ENCODE measurements at regions not wholly inside any gene's neighbourhood (a gene's known extent, or its start where the extent isn't known, plus 50 kb on each side); places are given as distances from the start of the nearest gene placed in this dataset.
A peak's percentile ranks its signal among the peaks of the same experiment; 100 is the strongest.
"Not testable (repeated sequence)": the region's sequence is repeated elsewhere in the genome, so short reads cannot be mapped to it uniquely, and the experiment has no call there.

GRCh38 chr14:81971911-81972310, 438.3 kb upstream of the SEL1L start:
- no peak for DNase-seq

GRCh38 chr14:81972601-81973000, 438.9 kb upstream of the SEL1L start:
- no peak for DNase-seq

DNA sequence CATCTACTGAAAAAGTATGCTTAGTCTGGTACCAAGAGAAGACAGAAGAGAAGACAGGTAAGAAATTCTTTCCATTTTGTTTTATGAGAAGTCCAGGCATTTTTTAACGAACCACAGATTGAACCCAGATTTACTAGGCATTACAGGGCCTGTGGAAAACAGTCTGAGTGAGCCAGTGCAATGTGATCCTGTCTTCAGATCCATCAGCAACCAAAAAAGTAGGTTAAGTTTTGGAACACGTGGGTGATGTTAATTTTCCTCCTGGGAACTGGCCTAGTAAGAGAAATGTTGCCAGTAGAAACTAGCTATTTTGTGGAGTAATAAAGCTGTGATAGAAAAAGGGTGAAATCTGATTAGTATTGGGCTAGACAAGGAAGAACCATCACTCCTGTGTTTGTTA, 440.9 kb upstream of the SEL1L start:
- DNase-seq: no peak

- DNase-seq: no peak
Observed at GRCh38 chr14:81980601-81981306, 447.1 kb upstream of the SEL1L start.

DNA sequence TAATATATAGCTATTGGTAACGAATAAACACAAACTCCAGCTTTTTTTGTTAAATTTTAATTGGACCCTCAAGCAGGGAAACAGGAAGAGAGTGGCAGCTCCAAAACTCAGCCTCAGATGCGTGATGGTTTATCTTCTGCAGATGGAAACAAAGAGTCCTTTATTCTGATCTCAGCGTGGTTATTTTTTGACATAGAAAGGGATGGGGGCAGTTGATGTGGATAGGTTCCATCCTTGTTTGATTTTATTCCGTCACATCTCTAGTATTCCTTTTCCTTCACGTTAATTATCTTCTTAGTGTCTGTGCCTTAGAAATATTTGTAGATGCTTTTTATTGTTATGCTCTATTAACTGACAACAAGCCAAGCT, 447.6 kb upstream of the SEL1L start:
- DNase-seq: no peak

DNA sequence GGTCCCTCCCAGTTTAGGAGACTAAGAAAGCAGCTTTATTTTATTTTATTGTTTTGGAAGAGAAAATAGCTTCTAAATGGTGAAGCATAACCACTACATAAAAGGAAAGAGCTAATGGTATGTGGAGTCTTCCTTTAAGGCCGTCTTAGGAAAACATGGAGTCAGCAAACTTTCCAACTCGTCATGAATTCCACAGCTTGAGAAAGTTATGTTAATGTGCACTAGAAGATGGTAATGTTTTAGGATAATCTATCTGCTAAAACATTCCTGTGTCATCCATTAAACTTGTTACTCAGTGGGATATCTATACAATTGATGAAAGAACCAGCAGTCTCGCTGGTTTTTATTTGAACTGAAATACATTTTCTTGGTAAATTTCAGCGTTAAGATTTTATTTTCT, 448.4 kb upstream of the SEL1L start:
- no peak for DNase-seq

- DNase-seq: no peak
Observed at GRCh38 chr14:81986005-81986404, 452.4 kb upstream of the SEL1L start.

DNA sequence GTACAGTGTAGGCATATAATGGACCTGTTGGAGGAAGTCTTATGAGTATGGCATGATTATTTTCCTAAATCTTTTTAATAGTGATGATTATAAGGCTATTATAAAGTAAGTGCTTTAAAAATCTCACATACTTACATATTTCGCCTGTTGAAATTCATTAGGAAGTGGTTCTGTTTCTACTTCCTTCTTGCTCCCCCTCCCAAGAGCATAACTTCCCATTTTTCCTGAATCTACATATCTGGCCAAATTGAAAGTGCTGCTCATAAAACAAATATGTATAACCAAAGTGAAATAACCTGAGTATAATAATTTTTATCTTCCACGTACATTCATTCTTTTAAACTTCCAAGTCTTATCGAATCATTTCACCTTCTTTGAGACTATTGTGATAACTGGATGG, 455.6 kb upstream of the SEL1L start:
- no peak for DNase-seq

GRCh38 chr14:81990312-81990761, 456.7 kb upstream of the SEL1L start:
- peak; percentile 29 for DNase-seq

DNA sequence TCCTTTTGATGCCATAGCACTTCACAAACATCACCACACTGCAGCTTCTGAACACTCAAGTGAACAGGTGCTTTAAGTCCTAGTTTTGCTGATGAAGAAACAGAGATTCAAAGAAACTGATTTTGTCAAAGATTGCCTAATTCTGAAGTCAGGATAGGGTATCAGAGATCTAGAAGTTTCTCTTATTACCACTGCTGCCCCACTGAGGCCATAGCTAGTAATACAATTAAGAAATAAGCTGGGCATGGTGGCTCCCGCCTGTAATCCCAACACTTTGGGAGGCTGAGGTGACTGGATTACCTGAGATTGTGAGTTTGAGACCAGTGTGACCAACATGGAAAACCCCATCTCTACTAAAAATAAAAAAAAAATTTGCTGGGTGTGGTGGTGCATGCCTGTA, 458.3 kb upstream of the SEL1L start:
- DNase-seq: no peak

- DNase-seq: no peak
Observed at GRCh38 chr14:81993432-81993831, 459.8 kb upstream of the SEL1L start.

- no peak for DNase-seq
Observed at GRCh38 chr14:82003426-82003825, 469.8 kb upstream of the SEL1L start.

DNA sequence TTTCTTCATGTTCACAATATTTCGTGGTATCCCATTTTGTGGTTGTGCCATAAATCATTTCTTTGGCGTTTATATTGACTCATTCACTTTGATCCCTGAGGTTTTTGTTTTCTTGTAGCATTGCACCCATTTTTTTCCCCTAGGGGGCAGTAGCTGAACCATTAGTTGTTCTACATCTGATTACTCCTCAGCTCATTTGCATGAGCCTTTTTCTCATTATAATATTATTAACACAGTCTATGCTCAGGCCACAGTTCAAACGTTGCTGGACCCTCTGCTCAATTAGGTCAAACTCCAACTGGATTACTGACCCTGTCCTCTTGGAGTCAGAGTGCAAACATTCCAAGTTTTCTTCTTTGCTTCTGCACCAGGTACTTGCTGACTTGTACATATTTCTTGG, 475.4 kb upstream of the SEL1L start:
- DNase-seq: no peak

DNA sequence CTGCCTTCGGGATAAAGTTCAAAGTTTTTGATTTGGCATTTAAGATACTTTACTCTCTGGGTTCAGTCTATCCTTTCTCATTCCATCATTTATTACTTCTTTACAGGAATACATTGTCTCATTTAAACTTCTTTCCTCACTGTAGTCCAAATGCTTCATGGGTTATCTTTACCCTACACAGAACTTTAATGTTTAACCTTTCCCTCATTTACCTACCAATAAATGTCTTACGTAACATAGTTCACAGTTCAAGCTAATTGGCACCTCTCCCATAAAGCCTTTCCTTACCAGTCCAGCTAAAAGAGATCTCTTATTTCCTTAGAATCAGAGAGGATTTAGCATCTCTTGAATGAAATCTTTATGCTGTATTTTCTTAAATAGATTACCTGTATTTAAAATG, 476.3 kb upstream of the SEL1L start:
- no peak for DNase-seq

DNA sequence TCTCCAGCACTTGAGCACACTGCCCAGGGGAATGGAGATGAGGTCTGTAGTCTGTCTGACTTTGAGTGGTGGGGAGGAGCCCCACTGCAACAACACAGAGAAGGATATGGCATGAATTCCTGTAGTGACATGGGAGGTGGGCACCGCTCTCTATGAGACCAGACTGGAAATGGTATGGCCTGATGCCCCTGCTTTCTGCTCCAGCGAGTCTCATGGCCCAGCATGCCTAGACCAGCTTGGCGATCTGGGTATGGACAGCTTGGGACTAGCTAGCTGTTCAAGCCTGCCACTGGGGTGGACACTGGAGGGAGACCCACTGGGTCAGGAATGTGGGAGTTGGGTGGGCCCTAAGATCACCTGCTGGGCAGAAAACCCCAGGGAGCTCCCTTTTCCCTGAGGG, 477.8 kb upstream of the SEL1L start:
- no peak for DNase-seq

- no peak for DNase-seq
Observed at GRCh38 chr14:82029038-82029437, 495.4 kb upstream of the SEL1L start.

GRCh38 chr14:82035397-82035796, 501.7 kb upstream of the SEL1L start:
- DNase-seq: no peak

DNA sequence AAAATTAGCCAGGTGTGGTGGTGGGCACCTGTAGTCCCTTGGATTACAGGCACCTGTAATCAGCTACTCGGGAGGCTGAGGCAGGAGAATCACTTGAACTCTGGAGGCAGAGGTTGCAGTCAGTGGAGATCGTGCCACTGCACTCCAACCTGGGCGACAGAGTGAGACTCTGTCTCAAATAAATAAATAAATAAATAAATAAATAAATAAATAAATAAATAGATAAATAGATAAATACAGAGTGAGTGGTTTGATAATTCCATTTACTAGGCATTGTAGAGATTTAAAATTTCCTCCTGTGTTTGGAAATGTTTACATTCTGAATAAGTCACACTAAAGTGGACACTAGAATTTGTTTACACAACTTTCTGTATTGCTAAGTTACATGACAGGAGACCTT, 504.4 kb upstream of the SEL1L start:
- DNase-seq: not testable (repeated sequence)

DNA sequence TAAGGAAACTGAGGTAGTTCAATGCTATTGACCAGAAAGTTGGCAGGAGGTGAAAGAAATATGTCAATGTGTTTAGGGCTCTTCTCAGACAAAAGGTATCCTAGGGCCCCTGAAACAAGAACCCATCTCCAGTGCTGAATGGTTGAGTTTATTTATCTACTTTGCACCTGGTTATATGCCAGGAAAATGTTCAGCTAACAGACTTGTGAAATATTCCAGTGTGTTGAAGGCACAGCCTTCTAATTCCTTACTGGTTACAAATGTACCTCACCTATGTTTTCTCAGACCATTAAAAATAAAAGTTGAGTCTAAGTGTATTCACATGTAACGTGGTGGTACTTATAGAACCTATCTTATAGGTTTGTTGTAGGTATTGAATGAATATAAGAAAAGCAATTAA, 511.7 kb upstream of the SEL1L start:
- DNase-seq: no peak

DNA sequence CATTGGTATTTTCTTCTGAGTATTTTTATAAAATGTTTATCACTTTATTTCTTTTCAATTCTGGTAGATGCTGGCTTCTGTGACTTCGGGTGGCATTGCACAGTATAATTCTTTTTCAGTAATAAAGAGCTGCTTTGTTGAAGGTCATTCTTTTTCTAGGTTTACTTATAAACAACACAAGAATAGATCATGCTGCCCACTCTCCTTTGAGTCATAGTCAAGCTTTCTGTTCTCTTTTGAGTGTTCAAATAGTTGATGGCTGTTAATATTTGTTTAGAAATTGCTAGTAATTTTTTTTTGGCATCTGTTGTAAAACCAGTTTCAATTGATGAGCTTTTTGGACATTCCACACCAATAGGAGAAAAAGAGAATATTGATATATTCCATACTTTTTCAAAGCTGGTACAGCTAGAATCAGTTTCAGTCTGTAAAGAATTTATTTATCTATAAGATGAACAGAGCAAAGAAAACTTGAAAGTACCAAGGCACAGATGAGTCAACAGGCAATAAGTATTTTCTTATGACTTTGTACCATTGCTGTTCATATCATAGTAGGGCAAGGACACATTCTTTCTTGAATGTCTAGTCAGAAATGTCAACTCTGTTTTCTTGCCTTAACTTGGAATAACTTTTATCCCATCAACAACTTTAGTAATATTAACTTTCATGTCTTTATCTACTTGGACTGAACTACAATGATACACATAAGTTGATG, 513.0 kb upstream of the SEL1L start:
- no peak for DNase-seq

DNA sequence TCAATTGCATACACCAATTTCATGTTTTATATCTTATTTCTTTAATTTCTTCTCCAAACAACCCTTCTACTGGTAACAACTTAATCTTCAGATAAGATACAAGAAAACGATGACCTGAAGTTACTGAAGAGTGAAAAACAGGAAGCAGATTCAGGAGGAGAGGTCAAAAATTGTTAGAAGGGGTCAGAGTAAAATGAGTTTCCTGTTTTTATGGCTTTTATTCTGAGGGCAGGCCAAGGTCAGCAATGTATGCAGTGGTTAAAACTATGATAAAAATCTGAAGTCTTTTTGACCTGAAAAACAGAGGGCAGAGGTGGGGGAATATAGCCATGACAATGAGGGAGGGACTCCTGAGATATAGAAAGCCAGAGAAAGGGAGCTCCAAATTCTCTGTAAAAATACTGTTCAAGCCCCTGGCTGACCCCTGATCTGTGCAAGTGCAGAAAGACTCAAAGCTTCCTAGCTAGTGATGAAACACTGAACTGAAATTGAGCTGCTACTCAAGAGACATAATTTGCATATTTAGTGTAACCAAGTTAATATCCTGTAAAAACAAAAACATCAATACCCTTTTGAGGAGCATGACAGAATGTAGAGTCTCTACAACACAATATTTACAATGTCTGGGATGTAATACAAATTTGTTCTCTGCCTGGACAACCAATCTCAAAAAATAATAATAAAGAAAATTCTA, 514.3 kb upstream of the SEL1L start:
- no peak for DNase-seq

GRCh38 chr14:82052778-82053177, 519.1 kb upstream of the SEL1L start:
- no peak for DNase-seq

DNA sequence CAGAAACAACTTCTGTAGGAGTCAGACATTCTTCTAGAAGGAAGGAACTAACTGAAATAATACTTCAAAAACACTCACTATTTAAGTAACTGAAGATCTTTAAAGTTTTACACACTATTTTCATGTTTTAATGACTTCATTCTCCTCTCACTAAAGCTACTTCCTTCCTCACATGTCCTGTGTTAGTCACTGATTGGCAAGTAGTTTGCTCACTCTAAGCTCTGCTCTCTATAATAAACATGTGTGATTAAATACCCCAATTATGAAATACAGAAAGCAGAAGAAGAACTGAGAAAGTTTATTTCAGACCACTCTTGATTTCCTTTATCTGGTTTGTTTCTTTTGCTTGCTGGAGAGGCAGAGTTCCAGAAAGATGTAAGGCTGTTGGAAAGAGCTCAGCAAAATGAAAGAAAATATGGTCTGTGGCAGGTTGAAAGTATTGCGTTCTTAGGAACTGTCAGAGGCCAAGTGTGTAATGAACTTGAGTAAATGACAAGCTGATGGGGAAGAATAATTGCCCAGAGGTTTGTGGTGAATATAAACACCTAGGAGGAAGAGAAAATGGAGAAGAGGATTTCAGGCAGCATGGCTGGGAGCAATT, 522.0 kb upstream of the SEL1L start:
- no peak for DNase-seq

GRCh38 chr14:82060219-82060618, 526.6 kb upstream of the SEL1L start:
- no peak for DNase-seq
